IPS DF 6.9 (cell line): ENCODE measurements at regions not wholly inside any gene's neighbourhood (a gene's known extent, or its start where the extent isn't known, plus 50 kb on each side); places are given as distances from the start of the nearest gene placed in this dataset.

Experiments used
- DNase-seq: peaks from one replicate; pipeline ENCODE4 v3.0.0-alpha.2; 2013; ENCODE audit warnings: low read depth, low spot score
- H3K27ac ChIP-seq: one replicate; pipeline ENCODE4 v1.5.1; 2013; ENCODE audit warnings: low read length, control low read depth
- H3K27me3 ChIP-seq: 2 replicates; pipeline ENCODE4 v1.6.1; 2013; ENCODE audit warnings: mild to moderate bottlenecking, low read length; ENCODE audit not compliant: control insufficient read depth, insufficient read depth
- H3K36me3 ChIP-seq: 2 replicates; pipeline ENCODE4 v1.6.1; 2013; ENCODE audit warnings: low read length; ENCODE audit not compliant: control insufficient read depth, insufficient read depth
- H3K4me1 ChIP-seq: 2 replicates; pipeline ENCODE4 v1.6.1; 2013; ENCODE audit warnings: low read length; ENCODE audit not compliant: control insufficient read depth, insufficient read depth
- H3K4me3 ChIP-seq: 2 replicates; pipeline ENCODE4 v1.5.1; 2013; ENCODE audit warnings: mild to moderate bottlenecking, low read length
- H3K9me3 ChIP-seq: 2 replicates; pipeline ENCODE4 v1.6.1; 2013; ENCODE audit warnings: low read length, inconsistent platforms; ENCODE audit not compliant: control insufficient read depth, insufficient read depth
- WGBS: extraction: QIAGEN DNeasy Blood & Tissue Kit; methylation state at CpG from one replicate; pipeline ENCODE4 v1.1.7; 2013; ENCODE audit warnings: mixed read lengths, missing lambda C conversion rate; ENCODE audit not compliant: insufficient read length, insufficient coverage; 5-methylcytosine and 5-hydroxymethylcytosine counted together

DNA sequence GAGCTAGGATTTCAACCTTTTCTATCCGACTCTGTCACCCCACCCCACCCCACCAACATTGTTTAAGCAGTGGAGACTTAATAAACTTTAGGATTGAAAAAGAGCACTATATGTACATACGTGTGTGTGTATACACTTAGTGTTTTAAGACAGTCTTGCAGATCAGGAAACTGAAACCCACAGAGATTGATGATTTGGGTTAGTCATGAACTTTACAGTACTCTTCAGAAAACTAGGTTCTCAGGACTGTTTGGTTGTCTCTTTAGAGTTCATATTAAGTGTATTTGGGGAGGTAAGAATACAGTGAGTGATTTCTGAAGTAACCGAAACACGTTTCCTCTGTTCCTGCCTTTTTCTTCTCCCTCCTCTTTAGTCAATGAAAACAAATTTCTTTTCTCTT is 1043.1 kb downstream of the TLE1 start:
- no peak overlapping the region for H3K4me3 ChIP-seq
- H3K27ac ChIP-seq = no peak overlapping the region
- no peaks in the 10 kb centered on the region for H3K36me3 ChIP-seq
- WGBS = no CpG with 5 or more reads among the region's 4 CpGs
- H3K4me1 ChIP-seq = no peaks in the 10 kb centered on the region
- no peaks in the 10 kb centered on the region for H3K9me3 ChIP-seq
- no peaks in the 10 kb centered on the region for H3K27me3 ChIP-seq
- DNase-seq = no peak

- no peak for DNase-seq
- Histone ChIP-seq H3K4me3 (no peak overlapping the region), H3K27ac (no peak overlapping the region), H3K27me3 (no peaks in the 10 kb centered on the region), H3K4me1 (no peaks in the 10 kb centered on the region), H3K9me3 (no peaks in the 10 kb centered on the region), H3K36me3 (no peaks in the 10 kb centered on the region)
- WGBS = no CpG with 5 or more reads among the region's 3 CpGs
Measured at GRCh38 chr9:80644044-80644443, 1045.3 kb downstream of the TLE1 start.

DNA sequence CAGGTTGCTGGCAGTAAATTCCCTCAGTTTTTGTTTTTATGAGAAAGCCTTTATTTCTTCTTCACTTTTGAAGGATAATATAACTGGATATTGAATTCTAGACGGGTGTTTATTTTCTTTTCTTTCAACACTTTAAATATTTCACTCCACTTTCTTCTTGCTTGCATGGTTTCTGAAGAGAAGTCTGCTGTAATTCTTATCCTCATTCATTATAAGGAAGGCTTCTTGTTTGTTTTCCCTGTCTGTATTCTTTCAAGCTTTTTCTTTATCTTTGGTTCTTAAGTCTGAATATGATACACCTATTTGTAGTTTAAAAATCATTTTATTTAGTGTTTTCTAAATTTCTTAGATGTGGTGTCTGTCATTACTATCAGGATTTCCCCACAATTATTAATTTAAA is 1054.3 kb downstream of the TLE1 start:
- Histone ChIP-seq H3K4me1 (no peaks in the 10 kb centered on the region), H3K27me3 (no peaks in the 10 kb centered on the region), H3K9me3 (no peaks in the 10 kb centered on the region), H3K27ac (no peak overlapping the region), H3K4me3 (no peak overlapping the region), H3K36me3 (no peaks in the 10 kb centered on the region)
- no CpG with 5 or more reads among the region's 1 CpG for WGBS
- no peak for DNase-seq

GRCh38 chr9:80632041-80632440 is 1057.3 kb downstream of the TLE1 start:
- Histone ChIP-seq H3K4me3 (no peak overlapping the region), H3K36me3 (no peaks in the 10 kb centered on the region), H3K4me1 (no peaks in the 10 kb centered on the region), H3K27me3 (no peaks in the 10 kb centered on the region), H3K9me3 (no peaks in the 10 kb centered on the region), H3K27ac (no peak overlapping the region)
- no peak for DNase-seq

- H3K4me3 ChIP-seq = no peak overlapping the region
- no peaks in the 10 kb centered on the region for H3K36me3 ChIP-seq
- no peaks in the 10 kb centered on the region for H3K4me1 ChIP-seq
- no peak overlapping the region for H3K27ac ChIP-seq
- no peak for DNase-seq
- no peaks in the 10 kb centered on the region for H3K27me3 ChIP-seq
- no CpG with 5 or more reads among the region's 1 CpG for WGBS
- no peaks in the 10 kb centered on the region for H3K9me3 ChIP-seq
Measured at GRCh38 chr9:80622508-80622907, 1050.7 kb downstream of the TLE4 start.

DNA sequence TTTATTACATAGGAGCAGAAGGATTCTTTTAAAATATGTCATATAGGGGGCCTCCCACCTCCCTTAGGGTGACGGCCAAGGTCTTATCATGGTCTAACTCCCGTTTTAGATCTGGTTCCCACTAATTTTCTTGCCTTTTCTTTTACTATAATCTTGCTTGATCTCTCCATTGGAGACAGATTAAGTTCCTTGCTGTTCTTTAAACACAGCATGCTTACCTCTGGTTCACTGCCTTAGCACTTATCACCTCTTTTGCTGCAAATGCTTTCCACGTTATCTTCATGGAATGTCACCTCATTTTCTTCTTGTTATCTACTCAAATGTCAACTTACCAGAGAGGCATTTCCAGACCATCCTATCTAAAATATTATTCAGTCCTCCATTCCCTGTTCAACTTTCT is 1047.6 kb downstream of the TLE4 start:
- DNase-seq = no peak
- no CpG with 5 or more reads among the region's 3 CpGs for WGBS
- no peaks in the 10 kb centered on the region for H3K36me3 ChIP-seq
- no peaks in the 10 kb centered on the region for H3K4me1 ChIP-seq
- no peak overlapping the region for H3K4me3 ChIP-seq
- no peak overlapping the region for H3K27ac ChIP-seq
- H3K9me3 ChIP-seq = no peaks in the 10 kb centered on the region
- H3K27me3 ChIP-seq = no peaks in the 10 kb centered on the region

- Histone ChIP-seq H3K9me3 (no peaks in the 10 kb centered on the region), H3K27ac (no peak overlapping the region)
- WGBS = no CpG with 5 or more reads among the region's 4 CpGs
Measured at GRCh38 chr9:80615964-80616363, 1044.2 kb downstream of the TLE4 start.

DNA sequence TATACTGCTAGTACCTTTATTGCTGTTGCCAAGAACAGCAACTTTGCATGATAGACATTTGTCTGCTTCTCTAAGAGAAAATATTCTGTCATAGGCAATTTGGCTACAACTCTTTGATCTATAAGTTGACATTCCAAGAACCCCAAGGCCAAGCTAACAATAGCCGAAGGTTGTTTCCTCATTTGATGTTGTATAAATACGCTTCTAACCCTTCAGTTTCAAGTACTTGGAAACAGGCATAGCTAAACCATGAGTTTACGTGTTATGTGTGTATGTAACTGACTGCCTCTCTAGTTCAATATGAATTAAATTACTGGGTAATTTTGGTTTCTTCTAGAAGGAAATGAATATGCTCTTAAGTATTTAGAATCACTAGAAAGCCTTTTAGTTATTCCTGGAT is 1034.0 kb downstream of the TLE4 start:
- WGBS = no CpG with 5 or more reads among the region's 3 CpGs

More at GRCh38 chr9:80615964-80616363, 1044.2 kb downstream of the TLE4 start:
- no peak overlapping the region for H3K4me3 ChIP-seq
- H3K36me3 ChIP-seq = no peaks in the 10 kb centered on the region
- no peaks in the 10 kb centered on the region for H3K4me1 ChIP-seq
- H3K27me3 ChIP-seq = no peaks in the 10 kb centered on the region
- no peak for DNase-seq

GRCh38 chr9:80605129-80605528 is 1033.4 kb downstream of the TLE4 start:
- no CpG with 5 or more reads among the region's 2 CpGs for WGBS
- Histone ChIP-seq H3K27ac (no peak overlapping the region), H3K4me1 (no peaks in the 10 kb centered on the region), H3K9me3 (no peaks in the 10 kb centered on the region), H3K36me3 (no peaks in the 10 kb centered on the region), H3K4me3 (no peak overlapping the region), H3K27me3 (no peaks in the 10 kb centered on the region)
- no peak for DNase-seq

More for the DNA sequence above, 1034.0 kb downstream of the TLE4 start:
- Histone ChIP-seq H3K4me1 (no peaks in the 10 kb centered on the region), H3K4me3 (no peak overlapping the region), H3K27me3 (no peaks in the 10 kb centered on the region), H3K36me3 (no peaks in the 10 kb centered on the region), H3K9me3 (no peaks in the 10 kb centered on the region), H3K27ac (no peak overlapping the region)
- DNase-seq = no peak

- Histone ChIP-seq H3K27me3 (no peaks in the 10 kb centered on the region), H3K36me3 (no peaks in the 10 kb centered on the region), H3K27ac (no peak overlapping the region), H3K4me3 (no peak overlapping the region), H3K9me3 (no peaks in the 10 kb centered on the region), H3K4me1 (no peaks in the 10 kb centered on the region)
- no peak for DNase-seq
- no CpG with 5 or more reads among the region's 5 CpGs for WGBS
Measured at GRCh38 chr9:80602291-80602690, 1030.5 kb downstream of the TLE4 start.

DNA sequence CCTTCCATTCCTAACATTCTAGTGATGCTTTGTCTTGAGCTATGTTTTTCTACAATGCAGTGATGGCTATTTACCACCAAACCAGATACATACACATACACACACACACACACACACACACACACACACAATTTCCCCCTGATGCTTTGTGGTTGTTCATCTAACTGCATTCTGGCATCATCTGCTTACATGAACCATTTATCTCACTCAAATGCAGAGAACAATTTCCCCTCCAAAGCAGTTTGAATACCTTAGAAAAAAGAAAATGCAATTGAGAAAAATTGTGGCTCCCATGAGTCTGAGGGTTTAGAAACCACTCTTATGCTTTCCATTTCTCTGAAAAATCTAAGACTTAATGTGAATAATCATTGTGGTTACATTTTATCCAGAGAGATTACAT is 1024.8 kb downstream of the TLE4 start:
- Histone ChIP-seq H3K9me3 (no peaks in the 10 kb centered on the region), H3K4me3 (no peak overlapping the region), H3K36me3 (no peaks in the 10 kb centered on the region), H3K27ac (no peak overlapping the region), H3K4me1 (no peaks in the 10 kb centered on the region), H3K27me3 (no peaks in the 10 kb centered on the region)
- DNase-seq = no peak
